Fibroblast of lung (primary cell): ENCODE measurements at regions not wholly inside any gene's neighbourhood (a gene's known extent, or its start where the extent isn't known, plus 50 kb on each side); places are given as distances from the start of the nearest gene placed in this dataset.

Source experiments
- DNase-seq, 2 donors: peaks; one replicate each; pipeline versions ENCODE4 v3.0.0 to v3.0.0-alpha.2; 2010; ENCODE audit warnings: low read depth in 2 of 2
- H2AFZ ChIP-seq: 2 replicates; pipeline ENCODE4 v1.5.1; 2012; ENCODE audit warnings: low read length, control low read depth, inconsistent platforms
- H3K27ac ChIP-seq: 2 replicates; pipeline ENCODE4 v1.5.1; 2011; ENCODE audit warnings: low read length, control low read depth; ENCODE audit not compliant: insufficient read depth
- H3K27me3 ChIP-seq: 2 replicates; pipeline ENCODE4 v1.5.1; 2011; ENCODE audit warnings: mild to moderate bottlenecking, low read length; ENCODE audit not compliant: control insufficient read depth, insufficient read depth
- H3K36me3 ChIP-seq: 2 replicates; pipeline ENCODE4 v1.5.1; 2011; ENCODE audit warnings: low read length; ENCODE audit not compliant: control insufficient read depth, insufficient read depth
- H3K4me1 ChIP-seq: 2 replicates; pipeline ENCODE4 v1.5.1; 2011; ENCODE audit warnings: low read length; ENCODE audit not compliant: control insufficient read depth, insufficient read depth; ENCODE audit errors: extremely low read depth
- H3K4me2 ChIP-seq: 2 replicates; pipeline ENCODE4 v1.5.1; 2011; ENCODE audit warnings: low read length, control low read depth; ENCODE audit not compliant: insufficient read depth; ENCODE audit errors: extremely low read depth
- H3K4me3 ChIP-seq, 4 experiments: fragments of 200-600 bp in 1 of 4; sonication (generic) in 1 of 4; replicated peaks in 1 of 4; 2 replicates each; pipeline ENCODE4 v1.5.1; 2011 to 2016; ENCODE audit warnings: low read length in 4 of 4, low read depth in 3 of 4, mild to moderate bottlenecking in 3 of 4, control low read depth in 2 of 4, inconsistent platforms in 1 of 4, mixed read lengths in 1 of 4; ENCODE audit not compliant: insufficient read depth in 1 of 4; ENCODE audit errors: control extremely low read depth in 1 of 4
- H3K79me2 ChIP-seq: 2 replicates; pipeline ENCODE4 v1.5.1; 2012; ENCODE audit warnings: mild to moderate bottlenecking, low read length, inconsistent platforms; ENCODE audit not compliant: control insufficient read depth, insufficient read depth
- H3K9ac ChIP-seq: 2 replicates; pipeline ENCODE4 v1.5.1; 2011; ENCODE audit warnings: mild to moderate bottlenecking, low read length, control low read depth; ENCODE audit not compliant: insufficient read depth
- H3K9me3 ChIP-seq: 2 replicates; pipeline ENCODE4 v1.5.1; 2012; ENCODE audit warnings: low read depth, low read length; ENCODE audit not compliant: control insufficient read depth, insufficient read depth
- H4K20me1 ChIP-seq: 2 replicates; pipeline ENCODE4 v1.5.1; 2011; ENCODE audit warnings: low read length; ENCODE audit not compliant: control insufficient read depth, insufficient read depth; ENCODE audit errors: extremely low read depth
- CTCF ChIP-seq, 2 donors: IDR thresholded peaks in 1 of 2; conservative IDR thresholded peaks in 1 of 2; 1 replicate in 1 of 2; 2 replicates in 1 of 2; pipeline ENCODE4 v1.5.1; 2011 to 2012; ENCODE audit warnings: low read length in 2 of 2, control low read depth in 1 of 2, inconsistent platforms in 1 of 2, low read depth in 1 of 2, mild to moderate bottlenecking in 1 of 2
- EZH2 ChIP-seq: IDR thresholded peaks from 2 replicates; pipeline ENCODE4 v1.5.1; 2012; ENCODE audit warnings: low read length, control low read depth, mild to moderate bottlenecking; ENCODE audit errors: missing control alignments

GRCh38 chr9:26234865-26235264 is 556.6 kb upstream of the TUSC1 start:
- Histone ChIP-seq H3K9ac (no peak overlapping the region), H3K27me3 (no peaks in the 10 kb centered on the region), H3K4me3 (no peak overlapping the region), H3K79me2 (no peaks in the 10 kb centered on the region), H3K27ac (no peak overlapping the region), H3K4me2 (no peak overlapping the region), H3K9me3 (no peaks in the 10 kb centered on the region), H3K4me1 (no peaks in the 10 kb centered on the region), H3K36me3 (no peaks in the 10 kb centered on the region), H4K20me1 (no peaks in the 10 kb centered on the region), H2AFZ (no peak overlapping the region)
- peak in 1 of 2 donors; percentile 5 for DNase-seq
- TF ChIP-seq EZH2 (no peak), CTCF (conservative IDR thresholded peaks at IDR 0.05 in 1 of 2, IDR thresholded peaks at IDR 0.05 in 1 of 2; ENCODE audit: low read depth in 1 of 2, low read length in 2 of 2) (no peak)

GRCh38 chr9:26231391-26231790 is 553.1 kb upstream of the TUSC1 start:
- Histone ChIP-seq H3K4me2 (no peak overlapping the region), H4K20me1 (no peaks in the 10 kb centered on the region), H3K4me1 (no peaks in the 10 kb centered on the region), H3K27me3 (no peaks in the 10 kb centered on the region), H3K4me3 (no peak overlapping the region), H3K36me3 (no peaks in the 10 kb centered on the region), H3K27ac (no peak overlapping the region), H2AFZ (no peak overlapping the region), H3K9me3 (no peaks in the 10 kb centered on the region), H3K9ac (no peak overlapping the region), H3K79me2 (no peaks in the 10 kb centered on the region)
- DNase-seq = no peak
- TF ChIP-seq EZH2 (no peak), CTCF (conservative IDR thresholded peaks at IDR 0.05 in 1 of 2, IDR thresholded peaks at IDR 0.05 in 1 of 2; ENCODE audit: low read depth in 1 of 2, low read length in 2 of 2) (no peak)

GRCh38 chr9:26229324-26230054 is 551.2 kb upstream of the TUSC1 start:
- TF ChIP-seq CTCF (conservative IDR thresholded peaks at IDR 0.05 in 1 of 2, IDR thresholded peaks at IDR 0.05 in 1 of 2; ENCODE audit: low read depth in 1 of 2, low read length in 2 of 2) = no peak
- TF ChIP-seq EZH2 = no peak
- H3K4me1 ChIP-seq = no peaks in the 10 kb centered on the region
- H3K27me3 ChIP-seq = no peaks in the 10 kb centered on the region
- H2AFZ ChIP-seq = no peak overlapping the region
- no peak overlapping the region for H3K4me3 ChIP-seq
- H3K79me2 ChIP-seq = no peaks in the 10 kb centered on the region
- no peak overlapping the region for H3K27ac ChIP-seq
- DNase-seq = no peak
- no peak overlapping the region for H3K4me2 ChIP-seq
- no peaks in the 10 kb centered on the region for H4K20me1 ChIP-seq
- H3K9me3 ChIP-seq = no peaks in the 10 kb centered on the region
- H3K9ac ChIP-seq = no peak overlapping the region
- no peaks in the 10 kb centered on the region for H3K36me3 ChIP-seq
